H1 (cell line): ENCODE measurements at regions not wholly inside any gene's neighbourhood (a gene's known extent, or its start where the extent isn't known, plus 50 kb on each side); places are given as distances from the start of the nearest gene placed in this dataset.

Experiments used
- CTCF ChIA-PET: fragments of 300-600 bp; sonication (Branson Sonifier 250); formaldehyde crosslinking; loops from one replicate; lab custom pipeline; 2021; ENCODE audit not compliant: partially characterized antibody; lab: Charles Lee
- POLR2A ChIA-PET: fragments of 300-600 bp; sonication (Branson Sonifier 250); formaldehyde crosslinking; loops from one replicate; lab custom pipeline; 2021; ENCODE audit warnings: inconsistent platforms; ENCODE audit not compliant: partially characterized antibody; lab: Charles Lee
- DNase-seq, 2 experiments: peaks; one replicate each; pipeline versions ENCODE4 v3.0.0 to v3.0.0-alpha.2; 2010 to 2022; ENCODE audit warnings: low spot score in 2 of 2, low read depth in 1 of 2, mixed read lengths in 1 of 2
- FAIRE-seq: peaks from 2 replicates; lab custom pipeline; 2011; peaks lifted over from hg19 to GRCh38; lab: Jason Lieb, UNC
- H2AFZ ChIP-seq: 2 replicates; pipeline ENCODE4 v1.8.1; 2012; ENCODE audit warnings: low read length, inconsistent platforms
- H2AK5ac ChIP-seq: 2 replicates; pipeline ENCODE4 v1.6.1; 2013; ENCODE audit warnings: low read depth, low read length
- H2BK120ac ChIP-seq: replicated peaks from 2 replicates; pipeline ENCODE3; 2013; ENCODE audit warnings: low read depth, low read length, inconsistent platforms
- H2BK12ac ChIP-seq: 2 replicates; pipeline ENCODE4 v1.6.1; 2013; ENCODE audit warnings: low read depth, low read length
- H2BK15ac ChIP-seq: 2 replicates; pipeline ENCODE4 v1.6.1; 2013; ENCODE audit warnings: low read length
- H2BK20ac ChIP-seq: 2 replicates; pipeline ENCODE4 v1.6.1; 2013; ENCODE audit warnings: low read length
- H2BK5ac ChIP-seq: 2 replicates; pipeline ENCODE4 v1.6.1; 2013; ENCODE audit warnings: low read depth, low read length
- H3K14ac ChIP-seq: 2 replicates; pipeline ENCODE4 v1.6.1; 2013; ENCODE audit warnings: inconsistent platforms; ENCODE audit not compliant: insufficient read length
- H3K18ac ChIP-seq: 2 replicates; pipeline ENCODE4 v1.6.1; 2013; ENCODE audit warnings: low read length; ENCODE audit errors: extremely low read depth
- H3K23ac ChIP-seq: 2 replicates; pipeline ENCODE4 v1.6.1; 2013; ENCODE audit warnings: inconsistent platforms; ENCODE audit not compliant: insufficient read length
- H3K23me2 ChIP-seq: 2 replicates; pipeline ENCODE4 v1.6.1; 2013; ENCODE audit warnings: low read depth, low read length
- H3K27ac ChIP-seq: 2 replicates; pipeline ENCODE4 v1.6.1; 2011; ENCODE audit warnings: low read depth, low read length, inconsistent platforms
- H3K27me3 ChIP-seq, 4 experiments: replicated peaks in 1 of 4; 1 replicate in 1 of 4; 2 replicates in 3 of 4; pipeline versions ENCODE4 v1.6.1 to v1.8.1; 2011 to 2013; ENCODE audit warnings: low read length in 3 of 4, mild to moderate bottlenecking in 3 of 4, inconsistent platforms in 2 of 4, mixed read lengths in 2 of 4, moderate library complexity in 1 of 4; ENCODE audit not compliant: control insufficient read depth in 3 of 4, insufficient read depth in 3 of 4; ENCODE audit errors: extremely low read depth in 1 of 4
- H3K36me3 ChIP-seq, 4 experiments: 2 replicates each; pipeline versions ENCODE4 v1.6.1 to v1.8.1; 2011 to 2013; ENCODE audit warnings: mild to moderate bottlenecking in 4 of 4, low read length in 3 of 4, moderate library complexity in 2 of 4, control low read depth in 1 of 4, inconsistent platforms in 1 of 4; ENCODE audit not compliant: insufficient read depth in 4 of 4, control insufficient read depth in 2 of 4
- H3K4ac ChIP-seq: replicated peaks from 2 replicates; pipeline ENCODE3; 2013; ENCODE audit warnings: low read length, low read depth, mixed read lengths, inconsistent platforms; ENCODE audit not compliant: insufficient read length
- H3K4me1 ChIP-seq, 4 experiments: replicated peaks in 1 of 4; 1 replicate in 1 of 4; 2 replicates in 3 of 4; pipeline versions ENCODE4 v1.6.1 to v1.8.1; 2011 to 2013; ENCODE audit warnings: low read length in 3 of 4, inconsistent platforms in 2 of 4, mixed read lengths in 1 of 4; ENCODE audit not compliant: insufficient read depth in 4 of 4, control insufficient read depth in 3 of 4
- H3K4me2 ChIP-seq, 2 experiments: 2 replicates each; pipeline versions ENCODE4 v1.6.1 to v1.8.1; 2011 to 2013; ENCODE audit warnings: low read depth in 2 of 2, low read length in 2 of 2, control low read depth in 1 of 2, inconsistent platforms in 1 of 2, mild to moderate bottlenecking in 1 of 2; ENCODE audit not compliant: insufficient read depth in 1 of 2
- H3K4me3 ChIP-seq, 4 experiments: fragments of 200-600, 300-600 bp in 1 of 4; sonication (generic), shearing (Covaris generic), sonication (Bioruptor Twin) in 1 of 4; 2 replicates each; pipeline versions ENCODE4 v1.5.1 to v1.8.1; 2011 to 2016; ENCODE audit warnings: low read length in 4 of 4, low read depth in 3 of 4, control low read depth in 2 of 4, inconsistent platforms in 2 of 4, mild to moderate bottlenecking in 2 of 4, mixed read lengths in 1 of 4, moderate library complexity in 1 of 4; ENCODE audit not compliant: insufficient read depth in 2 of 4; ENCODE audit errors: extremely low read depth in 1 of 4
- H3K56ac ChIP-seq: replicated peaks from 2 replicates; pipeline ENCODE3; 2013; ENCODE audit warnings: low read depth, mild to moderate bottlenecking, mixed read lengths, low read length, inconsistent platforms; ENCODE audit not compliant: insufficient read length
- H3K79me1 ChIP-seq: 2 replicates; pipeline ENCODE4 v1.6.1; 2013; ENCODE audit warnings: low read depth, low read length, control low read depth
- H3K79me2 ChIP-seq, 2 experiments: 2 replicates each; pipeline versions ENCODE4 v1.6.1 to v1.8.1; 2012 to 2013; ENCODE audit warnings: low read length in 2 of 2, mild to moderate bottlenecking in 2 of 2, inconsistent platforms in 1 of 2; ENCODE audit not compliant: insufficient read depth in 2 of 2, control insufficient read depth in 1 of 2
- H3K9ac ChIP-seq, 4 experiments: replicated peaks in 1 of 4; 1 replicate in 1 of 4; 2 replicates in 3 of 4; pipeline versions ENCODE4 v1.6.1 to v1.8.1; 2011 to 2013; ENCODE audit warnings: low read depth in 3 of 4, low read length in 3 of 4, control low read depth in 2 of 4, mild to moderate bottlenecking in 2 of 4, moderate library complexity in 2 of 4, inconsistent platforms in 1 of 4; ENCODE audit errors: extremely low read depth in 1 of 4
- H3K9me3 ChIP-seq, 2 experiments: 2 replicates each; pipeline versions ENCODE4 v1.6.1 to v1.8.1; 2012 to 2013; ENCODE audit warnings: mild to moderate bottlenecking in 2 of 2, moderate library complexity in 2 of 2, control low read depth in 1 of 2, inconsistent platforms in 1 of 2, low read depth in 1 of 2, low read length in 1 of 2, mixed read lengths in 1 of 2; ENCODE audit not compliant: insufficient read depth in 2 of 2
- H4K20me1 ChIP-seq, 2 experiments: replicated peaks in 1 of 2; 2 replicates each; pipeline versions ENCODE3 to v1.8.1; 2011 to 2013; ENCODE audit warnings: inconsistent platforms in 2 of 2, low read length in 2 of 2, mild to moderate bottlenecking in 1 of 2; ENCODE audit not compliant: insufficient read depth in 2 of 2, control insufficient read depth in 1 of 2
- H4K5ac ChIP-seq: 2 replicates; pipeline ENCODE4 v1.6.1; 2013; ENCODE audit warnings: low read length, low read depth, mixed read lengths, inconsistent platforms; ENCODE audit not compliant: insufficient read length
- H4K8ac ChIP-seq: 2 replicates; pipeline ENCODE4 v1.8.0; 2013; ENCODE audit warnings: mild to moderate bottlenecking, moderate library complexity, low read length, inconsistent platforms; ENCODE audit not compliant: insufficient read depth; ENCODE audit errors: extremely low read depth
- H4K91ac ChIP-seq: replicated peaks from 2 replicates; pipeline ENCODE3; 2013; ENCODE audit warnings: low read length, mixed read lengths, inconsistent platforms; ENCODE audit not compliant: insufficient read length
- CREB1 ChIP-seq: IDR thresholded peaks from 2 replicates; pipeline ENCODE4 v1.6.1; 2012; ENCODE audit warnings: inconsistent platforms
- FOSL1 ChIP-seq: IDR thresholded peaks from 2 replicates; pipeline ENCODE4 v1.6.1; 2011; ENCODE audit warnings: mild to moderate bottlenecking, low read depth, low read length, moderate library complexity; ENCODE audit not compliant: insufficient read depth
- WGBS, 2 experiments: shearing (Covaris generic) in 1 of 2; methylation state at CpG; one replicate each; pipeline versions ENCODE4 v1.1.6 to v1.1.7; 2013 to 2015; ENCODE audit warnings: low lambda C conversion rate in 2 of 2, mixed read lengths in 2 of 2, inconsistent platforms in 1 of 2, low coverage in 1 of 2, missing lambda C conversion rate in 1 of 2; ENCODE audit not compliant: insufficient replicate concordance in 2 of 2, insufficient coverage in 1 of 2, insufficient read length in 1 of 2; ENCODE audit errors: extremely low coverage in 1 of 2, missing lambda C conversion rate in 1 of 2; 5-methylcytosine and 5-hydroxymethylcytosine counted together

GRCh38 chr13:33740134-33740538, 77.8 kb upstream of the RFC3 start:
- H2BK20ac ChIP-seq: no peak overlapping the region
- no peak overlapping the region for H3K56ac ChIP-seq
- WGBS, 2 experiments: 83% methylated on average over 2 of the region's 2 CpGs; no CpG with 5 or more reads in 1 of the 2 experiments
- CTCF ChIA-PET: interaction anchor here (1.2 kb wide), 1 partner anchor 530 kb away, joined by 4 read pairs; no protein-coding TSS in a partner anchor
- H3K4ac ChIP-seq: no peak overlapping the region
- POLR2A ChIA-PET: no interaction called here
- no peak overlapping the region for H3K9ac ChIP-seq
- no peak overlapping the region for H3K4me2 ChIP-seq
- H3K4me1 ChIP-seq: no peaks in the 10 kb centered on the region
- FAIRE-seq (no peak), DNase-seq (no peak)
- H3K14ac ChIP-seq: no peak overlapping the region
- no peaks in the 10 kb centered on the region for H3K79me1 ChIP-seq
- H3K4me3 ChIP-seq: no peak overlapping the region
- no peaks in the 10 kb centered on the region for H3K9me3 ChIP-seq
- H4K20me1 ChIP-seq: no peaks in the 10 kb centered on the region
- H3K36me3 ChIP-seq: no peaks in the 10 kb centered on the region
- no peak overlapping the region for H4K91ac ChIP-seq
- H4K5ac ChIP-seq: no peak overlapping the region
- no peak overlapping the region for H2BK5ac ChIP-seq
- no peak for TF ChIP-seq CREB1
- no peak for TF ChIP-seq FOSL1
- no peak overlapping the region for H2BK15ac ChIP-seq
- no peak overlapping the region for H3K18ac ChIP-seq
- no peak overlapping the region for H2BK120ac ChIP-seq
- no peak overlapping the region for H3K23ac ChIP-seq
- H3K23me2 ChIP-seq: no peaks in the 10 kb centered on the region
- H3K27ac ChIP-seq: no peak overlapping the region
- H2AFZ ChIP-seq: no peak overlapping the region
- no peak overlapping the region for H2AK5ac ChIP-seq
- no peaks in the 10 kb centered on the region for H3K27me3 ChIP-seq
- no peaks in the 10 kb centered on the region for H3K79me2 ChIP-seq
- H2BK12ac ChIP-seq: no peak overlapping the region
- no peak overlapping the region for H4K8ac ChIP-seq
